K562 (cell line): ENCODE measurements at regions not wholly inside any gene's neighbourhood (a gene's known extent, or its start where the extent isn't known, plus 50 kb on each side); places are given as distances from the start of the nearest gene placed in this dataset.

Source experiments
- ARID4B ChIP-seq: sonication (generic); formaldehyde crosslinking; IDR thresholded peaks from 2 replicates; pipeline ENCODE4 v1.8.0; 2022; ENCODE audit warnings: mild to moderate bottlenecking, missing genetic modification reagents
- CHD2 ChIP-seq: IDR thresholded peaks from 2 replicates; pipeline ENCODE4 v1.6.1; 2011; ENCODE audit warnings: low read depth, low read length
- HDAC8 ChIP-seq: fragments of 450-650 bp; IDR thresholded peaks from 2 replicates; pipeline ENCODE4 v1.6.1; 2016; ENCODE audit warnings: mild to moderate bottlenecking, missing genetic modification characterization, moderate library complexity, missing compliant biosample characterization
- HMGN3 ChIP-seq: IDR thresholded peaks from 2 replicates; pipeline ENCODE4 v1.6.1; 2011; ENCODE audit warnings: borderline replicate concordance, low read depth, mild to moderate bottlenecking, mixed read lengths, low read length; ENCODE audit not compliant: insufficient read length; ENCODE audit errors: extremely low read depth
- HOMEZ ChIP-seq: fragments of 250-450 bp; sonication (Bioruptor Pico); IDR thresholded peaks from 2 replicates; pipeline ENCODE4 v1.4.0; 2020; ENCODE audit warnings: mild to moderate bottlenecking, moderate library complexity
- KAT7 ChIP-seq: sonication (generic); formaldehyde crosslinking; IDR thresholded peaks from 2 replicates; pipeline ENCODE4 v1.8.0; 2022; ENCODE audit warnings: missing genetic modification reagents, mild to moderate bottlenecking, borderline replicate concordance
- L3MBTL2 ChIP-seq: fragments of 450-650 bp; IDR thresholded peaks from 2 replicates; pipeline ENCODE4 v1.6.1; 2016; ENCODE audit warnings: mild to moderate bottlenecking, moderate library complexity
- MTA1 ChIP-seq: fragments of 450-650 bp; IDR thresholded peaks from 2 replicates; pipeline ENCODE4 v1.6.1; 2017; ENCODE audit warnings: borderline replicate concordance
- NCOA4 ChIP-seq: fragments of 450-650 bp; IDR thresholded peaks from 2 replicates; pipeline ENCODE4 v1.6.1; 2018; ENCODE audit warnings: mild to moderate bottlenecking; ENCODE audit not compliant: partially characterized antibody
- NFIC ChIP-seq: fragments of 450-650 bp; IDR thresholded peaks from 2 replicates; pipeline ENCODE4 v1.6.1; 2017; ENCODE audit warnings: mild to moderate bottlenecking, inconsistent platforms
- RAD21 ChIP-seq, 2 experiments: fragments of 250-450 bp in 1 of 2; fragments of 450-650 bp in 1 of 2; sonication (Bioruptor Pico) in 1 of 2; formaldehyde crosslinking in 1 of 2; IDR thresholded peaks in 1 of 2; conservative IDR thresholded peaks in 1 of 2; 2 replicates each; pipeline versions ENCODE4 v1.4.0 to v1.8.0; 2020 to 2022; ENCODE audit warnings: mild to moderate bottlenecking in 2 of 2, moderate library complexity in 1 of 2
- SMAD2 ChIP-seq: fragments of 150-350 bp; IDR thresholded peaks from 2 replicates; pipeline ENCODE4 v1.6.1; 2014; ENCODE audit warnings: low read depth, mild to moderate bottlenecking, low read length
- SRSF1 ChIP-seq: fragments of 200-400 bp; formaldehyde crosslinking; IDR thresholded peaks from 2 replicates; pipeline ENCODE4 v1.6.1; 2017; ENCODE audit warnings: mild to moderate bottlenecking, low read depth, low read length, moderate library complexity
- TAF7 ChIP-seq: fragments of 450-650 bp; IDR thresholded peaks from 2 replicates; pipeline ENCODE4 v1.6.1; 2016; ENCODE audit warnings: missing genetic modification characterization, missing compliant biosample characterization
- TSC22D4 ChIP-seq: fragments of 450-650 bp; IDR thresholded peaks from 2 replicates; pipeline ENCODE4 v1.6.1; 2016; ENCODE audit warnings: missing genetic modification characterization, missing biosample characterization, control low read depth
- ZBTB2 ChIP-seq: fragments of 450-650 bp; IDR thresholded peaks from 2 replicates; pipeline ENCODE4 v1.6.1; 2016; ENCODE audit warnings: antibody characterized with exemption
- ZNF695 ChIP-seq: fragments of 450-650 bp; formaldehyde crosslinking; IDR thresholded peaks from 2 replicates; pipeline ENCODE4 v1.4.0; 2020; ENCODE audit warnings: mild to moderate bottlenecking, moderate library complexity

GRCh38 chr7:65269150-65269856, 104.4 kb upstream of the ZNF92 start (continued):
- TF ChIP-seq ZNF695 (CRISPR knock-in tag) (no peak), TAF7 (tag) (no peak), CHD2 (no peak), NCOA4 (no peak), MTA1 (no peak), KAT7 (CRISPR knock-in tag) (no peak), ZBTB2 (no peak), HOMEZ (no peak), HMGN3 (no peak), RAD21 (CRISPR knock-in tag; conservative IDR thresholded peaks at IDR 0.05 in 1 of 2, IDR thresholded peaks at IDR 0.05 in 1 of 2) (no peak), SRSF1 (no peak), TSC22D4 (tag) (no peak), NFIC (no peak), L3MBTL2 (peak; percentile 76; the same call in 1 of the 2 replicates), HDAC8 (no peak), SMAD2 (no peak), ARID4B (CRISPR knock-in tag) (peak; percentile 63)
